IMR-90 (cell line): ENCODE measurements at regions not wholly inside any gene's neighbourhood (a gene's known extent, or its start where the extent isn't known, plus 50 kb on each side); places are given as distances from the start of the nearest gene placed in this dataset.

Source experiments
- ATAC-seq: fragments of 200-7000 bp; cut with Tn5 transposase; 2 replicates; pipeline ENCODE4 v1.9.1; 2020; ENCODE audit warnings: low read depth, mild to moderate bottlenecking, moderate library complexity
- BruUV-seq: library from RNA; stranded (reverse); fragments of 400-500 nt; replicated peaks from 2 replicates; lab custom pipeline; 2021; lab: Mats Ljungman, UMichigan
- CTCF ChIA-PET: fragments of 300-600 bp; formaldehyde crosslinking; extraction: SDS; loops from one replicate; lab custom pipeline; 2021; ENCODE audit warnings: antibody characterized with exemption; lab: Yijun Ruan, JAX
- POLR2A ChIA-PET: fragments of 300-600 bp; sonication (Branson Sonifier 250); formaldehyde crosslinking; loops from one replicate; lab custom pipeline; 2022; ENCODE audit warnings: antibody characterized with exemption; ENCODE audit not compliant: unreplicated experiment; lab: Charles Lee
- DNase-seq: peaks from one replicate; pipeline ENCODE4 v3.0.0; 2013
- H2AFZ ChIP-seq: replicated peaks from 2 replicates; pipeline ENCODE3; 2013; ENCODE audit warnings: low read length, mild to moderate bottlenecking; ENCODE audit not compliant: poor library complexity
- H2AK5ac ChIP-seq: 2 replicates; pipeline ENCODE4 v1.6.1; 2013; ENCODE audit warnings: low read depth, low read length, inconsistent platforms
- H2AK9ac ChIP-seq: replicated peaks from 2 replicates; pipeline ENCODE3; 2013; ENCODE audit warnings: mild to moderate bottlenecking, low read depth, low read length, moderate library complexity; ENCODE audit not compliant: poor library complexity
- H2BK120ac ChIP-seq: 2 replicates; pipeline ENCODE4 v1.6.1; 2013; ENCODE audit warnings: low read depth, low read length, inconsistent platforms
- H2BK15ac ChIP-seq: 3 replicates; pipeline ENCODE4 v1.6.1; 2013; ENCODE audit warnings: low read depth, low read length, inconsistent platforms
- H2BK20ac ChIP-seq: 2 replicates; pipeline ENCODE4 v1.6.1; 2013; ENCODE audit warnings: low read depth, mild to moderate bottlenecking, inconsistent platforms, low read length, moderate library complexity
- H2BK5ac ChIP-seq: 2 replicates; pipeline ENCODE4 v1.6.1; 2013; ENCODE audit warnings: mild to moderate bottlenecking, low read depth, low read length, inconsistent platforms; ENCODE audit not compliant: poor library complexity, severe bottlenecking
- H3K14ac ChIP-seq: replicated peaks from 2 replicates; pipeline ENCODE4 v1.6.1; 2013; ENCODE audit warnings: low read depth, low read length, inconsistent platforms
- H3K18ac ChIP-seq: 2 replicates; pipeline ENCODE4 v1.6.1; 2013; ENCODE audit warnings: low read depth, low read length, control low read depth
- H3K23ac ChIP-seq: 2 replicates; pipeline ENCODE4 v1.6.1; 2013; ENCODE audit warnings: low read depth, low read length, inconsistent platforms
- H3K27ac ChIP-seq: 2 replicates; pipeline ENCODE4 v1.5.1; 2013; ENCODE audit warnings: mild to moderate bottlenecking, control low read depth, low read length; ENCODE audit not compliant: insufficient read depth
- H3K27me3 ChIP-seq: 2 replicates; pipeline ENCODE4 v1.6.1; 2013; ENCODE audit warnings: low read length; ENCODE audit not compliant: control insufficient read depth, insufficient read depth
- H3K36me3 ChIP-seq: 2 replicates; pipeline ENCODE4 v1.6.1; 2013; ENCODE audit warnings: low read length, mixed read lengths; ENCODE audit not compliant: control insufficient read depth, insufficient read depth
- H3K4ac ChIP-seq: 2 replicates; pipeline ENCODE4 v1.6.1; 2013; ENCODE audit warnings: low read depth, low read length, inconsistent platforms
- H3K4me1 ChIP-seq: 2 replicates; pipeline ENCODE4 v1.6.1; 2013; ENCODE audit warnings: low read length, mixed read lengths; ENCODE audit not compliant: control insufficient read depth, insufficient read depth
- H3K4me2 ChIP-seq: 2 replicates; pipeline ENCODE4 v1.6.1; 2013; ENCODE audit warnings: low read depth, mild to moderate bottlenecking, control low read depth, low read length, moderate library complexity
- H3K4me3 ChIP-seq: 2 replicates; pipeline ENCODE4 v1.5.1; 2013; ENCODE audit warnings: low read depth, mild to moderate bottlenecking, control low read depth, low read length, moderate library complexity; ENCODE audit not compliant: insufficient read depth
- H3K56ac ChIP-seq: 2 replicates; pipeline ENCODE4 v1.6.1; 2013; ENCODE audit warnings: low read length, inconsistent platforms; ENCODE audit not compliant: insufficient read depth; ENCODE audit errors: extremely low read depth
- H3K79me1 ChIP-seq, 2 experiments: 2 replicates each; pipeline ENCODE4 v1.6.1; 2013; ENCODE audit warnings: low read length in 2 of 2, inconsistent platforms in 1 of 2, low read depth in 1 of 2
- H3K9ac ChIP-seq: 2 replicates; pipeline ENCODE4 v1.6.1; 2013; ENCODE audit warnings: low read depth, low read length, control low read depth
- H3K9me1 ChIP-seq: 2 replicates; pipeline ENCODE4 v1.6.1; 2013; ENCODE audit warnings: low read length, inconsistent platforms; ENCODE audit not compliant: insufficient read depth
- H3K9me3 ChIP-seq: 2 replicates; pipeline ENCODE4 v1.6.1; 2013; ENCODE audit warnings: low read length; ENCODE audit not compliant: control insufficient read depth, insufficient read depth
- H4K20me1 ChIP-seq: 2 replicates; pipeline ENCODE4 v1.6.1; 2013; ENCODE audit warnings: low read length, inconsistent platforms; ENCODE audit not compliant: insufficient read depth
- H4K5ac ChIP-seq: 2 replicates; pipeline ENCODE4 v1.6.1; 2013; ENCODE audit warnings: mild to moderate bottlenecking, low read depth, low read length, control low read depth
- H4K8ac ChIP-seq, 2 experiments: 2 replicates each; pipeline ENCODE4 v1.6.1; 2013; ENCODE audit warnings: low read depth in 2 of 2, low read length in 2 of 2, control low read depth in 1 of 2, inconsistent platforms in 1 of 2
- H4K91ac ChIP-seq: 2 replicates; pipeline ENCODE4 v1.6.1; 2013; ENCODE audit warnings: low read depth, low read length, inconsistent platforms; ENCODE audit not compliant: insufficient read depth
- BHLHE40 ChIP-seq: fragments of 150-350 bp; IDR thresholded peaks from 2 replicates; pipeline ENCODE4 v1.6.1; 2016; ENCODE audit warnings: mild to moderate bottlenecking, low read depth, low read length
- CEBPB ChIP-seq: IDR thresholded peaks from 2 replicates; pipeline ENCODE4 v1.6.1; 2012; ENCODE audit warnings: low read depth, low read length, improper control_type of control experiment
- CHD1 ChIP-seq: IDR thresholded peaks from 2 replicates; pipeline ENCODE4 v1.6.1; 2012; ENCODE audit warnings: low read depth, low read length, improper control_type of control experiment
- FOS ChIP-seq: fragments of 150-350 bp; IDR thresholded peaks from 2 replicates; pipeline ENCODE4 v1.6.1; 2016; ENCODE audit warnings: low read depth, low read length
- MAFK ChIP-seq: IDR thresholded peaks from 2 replicates; pipeline ENCODE4 v1.6.1; 2012; ENCODE audit warnings: low read depth, low read length, improper control_type of control experiment
- MAZ ChIP-seq: IDR thresholded peaks from 2 replicates; pipeline ENCODE4 v1.6.1; 2012; ENCODE audit warnings: low read depth, mild to moderate bottlenecking, low read length, improper control_type of control experiment, moderate library complexity, borderline replicate concordance
- MXI1 ChIP-seq: IDR thresholded peaks from 2 replicates; pipeline ENCODE4 v1.6.1; 2012; ENCODE audit warnings: low read depth, mild to moderate bottlenecking, low read length, moderate library complexity, borderline replicate concordance
- NFE2L2 ChIP-seq: fragments of 150-350 bp; IDR thresholded peaks from 2 replicates; pipeline ENCODE4 v1.6.1; 2016; ENCODE audit warnings: low read depth, mild to moderate bottlenecking, low read length
- POLR2A ChIP-seq: IDR thresholded peaks from 2 replicates; pipeline ENCODE4 v1.6.1; 2012; ENCODE audit warnings: mild to moderate bottlenecking, low read depth, low read length
- RAD21 ChIP-seq: IDR thresholded peaks from 2 replicates; pipeline ENCODE4 v1.6.1; 2012; ENCODE audit warnings: low read length, improper control_type of control experiment
- RCOR1 ChIP-seq: IDR thresholded peaks from 2 replicates; pipeline ENCODE4 v1.6.1; 2012; ENCODE audit warnings: mild to moderate bottlenecking, low read length, improper control_type of control experiment; ENCODE audit not compliant: insufficient replicate concordance
- RFX5 ChIP-seq: IDR thresholded peaks from 2 replicates; pipeline ENCODE4 v1.8.0; 2012; ENCODE audit warnings: low read depth, mild to moderate bottlenecking, low read length, moderate library complexity
- SMC3 ChIP-seq: fragments of 150-350 bp; IDR thresholded peaks from 2 replicates; pipeline ENCODE4 v1.6.1; 2016; ENCODE audit warnings: low read depth, mild to moderate bottlenecking, antibody characterized with exemption, low read length, moderate library complexity
- WGBS, 2 experiments: methylation state at CpG; one replicate each; pipeline versions ENCODE4 v1.1.5 to v1.1.7; 2013; ENCODE audit warnings: missing lambda C conversion rate in 2 of 2; ENCODE audit not compliant: insufficient read length in 1 of 2; ENCODE audit errors: extremely low coverage in 2 of 2; 5-methylcytosine and 5-hydroxymethylcytosine counted together
- dilution Hi-C: fragments of 300-500 bp; cut with HindIII; formaldehyde crosslinking; loops from one replicate; pipeline ENCODE4 v1.14.3; 2018; ENCODE audit warnings: low sequenced_read_pairs; ENCODE audit not compliant: unreplicated experiment
- in situ Hi-C: fragments of 300-500 bp; cut with MboI; formaldehyde crosslinking; loops from 3 replicates; pipeline ENCODE4 v1.14.3; 2019; ENCODE audit warnings: low sequenced_read_pairs, inconsistent platforms, mixed read lengths
- intact Hi-C: fragments of 100-400 bp; cut with micrococcal nuclease; formaldehyde crosslinking; loops from 2 replicates; pipeline ENCODE4 v1.10.0; 2022
- TF ChIP-seq, protein P1 (sequence below): conservative IDR thresholded peaks from 2 replicates; pipeline ENCODE4 v1.5.1; 2012; ENCODE audit warnings: mild to moderate bottlenecking, low read depth, low read length, improper control_type of control experiment
- TF ChIP-seq, protein P2 (sequence below): fragments of 150-350 bp; IDR thresholded peaks from 2 replicates; pipeline ENCODE4 v1.6.1; 2016; ENCODE audit warnings: low read depth, mild to moderate bottlenecking, low read length, moderate library complexity, borderline replicate concordance
- TF ChIP-seq, protein P3 (sequence below): fragments of 150-350 bp; IDR thresholded peaks from 2 replicates; pipeline ENCODE4 v1.6.1; 2017; ENCODE audit warnings: mild to moderate bottlenecking, antibody characterized with exemption, low read length, low read depth

DNA sequence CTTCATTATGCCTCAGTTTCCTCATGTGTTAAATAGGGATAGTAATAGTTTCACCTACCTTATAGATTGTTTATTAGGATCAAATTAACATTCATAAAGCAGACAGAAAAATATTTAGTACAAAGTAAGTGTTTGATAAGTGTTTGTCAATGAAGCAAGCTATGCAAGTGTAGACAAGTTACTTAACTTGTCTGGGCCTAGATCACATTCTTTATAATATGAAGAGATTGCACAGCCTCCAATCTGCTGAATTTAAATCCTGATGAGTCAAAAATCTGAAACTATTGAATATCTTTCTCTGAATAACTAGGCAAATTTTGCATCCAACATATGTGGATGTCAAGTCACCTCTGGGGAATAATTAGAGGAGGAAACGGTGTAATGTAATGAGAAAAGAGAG lies 170.5 kb downstream of the MZT1 start:
- Histone ChIP-seq H3K18ac (no peak overlapping the region), H3K9ac (no peak overlapping the region), H4K5ac (no peak overlapping the region), H4K91ac (no peak overlapping the region), H4K20me1 (no peaks in the 10 kb centered on the region), H2BK5ac (no peak overlapping the region), H2BK120ac (no peak overlapping the region), H3K23ac (no peak overlapping the region), H3K14ac (no peak overlapping the region), H3K4ac (no peak overlapping the region), H4K8ac (no peak overlapping the region), H2AK9ac (no peak overlapping the region), H2BK20ac (no peak overlapping the region), H3K79me1 (no peaks in the 10 kb centered on the region), H3K9me3 (peaks cover 2% of the 10 kb centered on the region; the same call in 1 of the 2 replicates), H3K56ac (no peak overlapping the region), H3K36me3 (no peaks in the 10 kb centered on the region), H2AFZ (no peak overlapping the region), H3K4me2 (no peak overlapping the region), H3K27ac (no peak overlapping the region), H2BK15ac (no peak overlapping the region), H3K9me1 (no peaks in the 10 kb centered on the region), H3K27me3 (no peaks in the 10 kb centered on the region), H2AK5ac (no peak overlapping the region), H3K4me1 (no peaks in the 10 kb centered on the region), H3K4me3 (no peak overlapping the region)
- BruUV-seq: no TSS peak
- ATAC-seq (no peak), DNase-seq (no peak)
- intact Hi-C loops (no loop called here), in situ Hi-C loops (loop anchor here (25.0 kb wide), 1 partner anchor 1245 kb away; no protein-coding TSS in a partner anchor), dilution Hi-C loops (no loop called here)
- ChIA-PET POLR2A (no interaction called here), CTCF (no interaction called here)
- WGBS, 2 experiments: 100% methylated on average over 1 of the region's 1 CpG; no CpG with 5 or more reads in 1 of the 2 experiments
- TF ChIP-seq POLR2A: no peak
- no peak for TF ChIP-seq CHD1
- TF ChIP-seq MAZ: no peak
- TF ChIP-seq, protein P1, sequence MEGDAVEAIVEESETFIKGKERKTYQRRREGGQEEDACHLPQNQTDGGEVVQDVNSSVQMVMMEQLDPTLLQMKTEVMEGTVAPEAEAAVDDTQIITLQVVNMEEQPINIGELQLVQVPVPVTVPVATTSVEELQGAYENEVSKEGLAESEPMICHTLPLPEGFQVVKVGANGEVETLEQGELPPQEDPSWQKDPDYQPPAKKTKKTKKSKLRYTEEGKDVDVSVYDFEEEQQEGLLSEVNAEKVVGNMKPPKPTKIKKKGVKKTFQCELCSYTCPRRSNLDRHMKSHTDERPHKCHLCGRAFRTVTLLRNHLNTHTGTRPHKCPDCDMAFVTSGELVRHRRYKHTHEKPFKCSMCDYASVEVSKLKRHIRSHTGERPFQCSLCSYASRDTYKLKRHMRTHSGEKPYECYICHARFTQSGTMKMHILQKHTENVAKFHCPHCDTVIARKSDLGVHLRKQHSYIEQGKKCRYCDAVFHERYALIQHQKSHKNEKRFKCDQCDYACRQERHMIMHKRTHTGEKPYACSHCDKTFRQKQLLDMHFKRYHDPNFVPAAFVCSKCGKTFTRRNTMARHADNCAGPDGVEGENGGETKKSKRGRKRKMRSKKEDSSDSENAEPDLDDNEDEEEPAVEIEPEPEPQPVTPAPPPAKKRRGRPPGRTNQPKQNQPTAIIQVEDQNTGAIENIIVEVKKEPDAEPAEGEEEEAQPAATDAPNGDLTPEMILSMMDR: no peak
- TF ChIP-seq, protein P2, sequence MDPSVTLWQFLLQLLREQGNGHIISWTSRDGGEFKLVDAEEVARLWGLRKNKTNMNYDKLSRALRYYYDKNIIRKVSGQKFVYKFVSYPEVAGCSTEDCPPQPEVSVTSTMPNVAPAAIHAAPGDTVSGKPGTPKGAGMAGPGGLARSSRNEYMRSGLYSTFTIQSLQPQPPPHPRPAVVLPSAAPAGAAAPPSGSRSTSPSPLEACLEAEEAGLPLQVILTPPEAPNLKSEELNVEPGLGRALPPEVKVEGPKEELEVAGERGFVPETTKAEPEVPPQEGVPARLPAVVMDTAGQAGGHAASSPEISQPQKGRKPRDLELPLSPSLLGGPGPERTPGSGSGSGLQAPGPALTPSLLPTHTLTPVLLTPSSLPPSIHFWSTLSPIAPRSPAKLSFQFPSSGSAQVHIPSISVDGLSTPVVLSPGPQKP: no peak
- TF ChIP-seq MAFK: no peak
- no peak for TF ChIP-seq NFE2L2
- TF ChIP-seq BHLHE40: no peak
- no peak for TF ChIP-seq SMC3
- no peak for TF ChIP-seq RAD21
- TF ChIP-seq RCOR1: no peak
- no peak for TF ChIP-seq RFX5
- TF ChIP-seq, protein P3, sequence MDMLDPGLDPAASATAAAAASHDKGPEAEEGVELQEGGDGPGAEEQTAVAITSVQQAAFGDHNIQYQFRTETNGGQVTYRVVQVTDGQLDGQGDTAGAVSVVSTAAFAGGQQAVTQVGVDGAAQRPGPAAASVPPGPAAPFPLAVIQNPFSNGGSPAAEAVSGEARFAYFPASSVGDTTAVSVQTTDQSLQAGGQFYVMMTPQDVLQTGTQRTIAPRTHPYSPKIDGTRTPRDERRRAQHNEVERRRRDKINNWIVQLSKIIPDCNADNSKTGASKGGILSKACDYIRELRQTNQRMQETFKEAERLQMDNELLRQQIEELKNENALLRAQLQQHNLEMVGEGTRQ: no peak
- no peak for TF ChIP-seq CEBPB
- no peak for TF ChIP-seq FOS
- no peak for TF ChIP-seq MXI1
